GM19397 (cell line): ENCODE measurements at regions not wholly inside any gene's neighbourhood (a gene's known extent, or its start where the extent isn't known, plus 50 kb on each side); places are given as distances from the start of the nearest gene placed in this dataset.

Source experiments
- ATAC-seq: cut with Tn5 transposase; IDR thresholded peaks from one replicate; pipeline ENCODE4 v1.9.1; 2021; ENCODE audit warnings: mild to moderate bottlenecking, moderate library complexity; ENCODE audit not compliant: unreplicated experiment

GRCh38 chr3:145815707-145816413, 345.1 kb downstream of the PLOD2 start:
- ATAC-seq: no peak

DNA sequence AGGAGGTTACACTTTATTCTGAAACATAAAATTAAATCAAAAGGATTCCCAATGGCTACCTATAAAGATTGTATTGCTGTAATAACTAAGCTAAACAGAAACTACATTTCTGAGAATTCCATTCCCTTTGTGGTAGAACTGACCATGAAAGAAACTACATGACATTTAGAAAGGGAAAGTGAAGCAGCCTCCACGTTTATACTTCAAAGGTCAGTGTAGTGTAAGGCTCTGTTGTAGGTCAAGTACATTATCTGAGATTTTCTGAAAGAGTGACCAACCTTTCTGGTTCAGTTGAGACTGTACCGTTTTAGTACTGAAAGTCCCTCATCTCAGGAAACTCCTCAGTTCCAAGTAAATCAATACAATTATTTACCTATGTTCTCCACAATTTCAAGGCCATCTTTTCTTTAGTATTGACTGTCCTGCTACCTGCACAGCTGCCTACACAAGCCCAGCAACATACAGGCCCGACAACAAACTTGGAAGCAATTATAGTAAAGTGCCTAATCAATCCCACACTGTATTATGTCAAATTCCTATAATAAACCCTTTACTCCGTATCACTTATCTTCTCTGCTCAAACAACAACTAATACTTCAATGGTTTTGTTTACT, 343.0 kb downstream of the PLOD2 start:
- ATAC-seq: peak; percentile 74

DNA sequence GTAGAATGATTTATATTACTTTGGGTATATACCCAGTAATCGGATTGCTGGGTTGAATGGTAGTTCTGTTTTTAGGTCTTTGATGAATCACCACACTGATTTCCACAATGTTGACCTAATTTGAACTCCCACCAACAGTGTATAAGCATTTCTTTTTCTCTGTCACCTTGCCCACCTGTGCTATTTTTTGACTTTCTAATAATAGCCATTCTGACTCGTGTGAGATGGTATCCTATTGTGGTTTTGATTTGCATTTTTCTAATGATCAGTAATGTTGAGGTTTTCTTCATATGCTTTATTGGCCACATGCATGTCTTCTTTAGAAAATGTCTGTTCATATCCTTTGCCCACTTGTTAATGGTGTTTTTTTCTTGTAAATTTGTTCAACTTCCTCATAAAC, 340.8 kb downstream of the PLOD2 start:
- no peak for ATAC-seq

DNA sequence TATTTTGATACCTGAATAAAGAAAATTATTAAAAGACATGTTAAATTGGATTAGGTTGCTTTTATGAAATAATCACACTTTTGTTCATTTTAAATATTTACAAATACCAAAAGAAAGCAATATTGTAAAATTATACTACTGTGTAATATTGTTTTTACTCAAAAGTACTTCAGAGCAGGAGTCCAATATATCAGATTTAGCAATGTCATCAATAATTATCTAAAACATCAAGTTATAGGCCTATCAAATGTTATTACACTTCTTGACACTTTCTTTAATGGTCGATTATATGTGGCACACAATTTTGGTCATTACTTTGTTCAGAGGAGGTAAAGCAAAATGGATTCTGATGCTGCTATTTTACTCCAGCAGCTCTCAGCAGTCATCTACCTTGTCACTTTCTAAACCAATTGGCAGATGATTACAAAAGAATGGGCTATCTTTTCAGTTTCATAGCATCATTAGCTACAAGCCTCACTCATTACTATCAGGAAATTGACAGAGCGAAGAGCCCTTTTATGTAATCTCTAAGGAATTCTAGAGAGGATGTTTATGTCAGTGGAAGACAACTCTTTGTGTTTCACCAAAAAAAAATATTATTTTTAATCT, 318.6 kb downstream of the PLOD2 start:
- ATAC-seq: no peak

- no peak for ATAC-seq
Measured at GRCh38 chr3:145843561-145843960, 317.4 kb downstream of the PLOD2 start.

GRCh38 chr3:145849115-145849514, 311.9 kb downstream of the PLOD2 start:
- no peak for ATAC-seq

DNA sequence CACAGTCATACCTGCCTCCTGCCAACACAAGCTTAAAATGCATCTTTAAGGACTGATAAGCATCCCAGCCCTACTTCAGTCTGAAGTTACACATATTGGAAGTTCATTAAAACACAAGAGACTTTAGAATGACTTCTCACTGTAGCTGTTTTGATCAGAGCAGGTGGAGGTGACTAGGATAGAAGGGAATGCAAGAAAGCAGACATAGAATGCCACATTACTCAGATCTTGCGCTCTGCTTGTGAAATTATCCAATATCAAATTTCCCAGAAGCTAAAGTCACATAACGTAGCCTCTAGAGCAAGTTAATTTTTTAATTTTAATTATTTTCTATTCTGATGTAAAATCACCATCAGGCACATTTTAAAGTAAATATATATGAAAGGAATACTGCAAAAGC, 306.5 kb downstream of the PLOD2 start:
- no peak for ATAC-seq

- ATAC-seq: peak; percentile 56
Measured at GRCh38 chr3:145857956-145858355, 303.0 kb downstream of the PLOD2 start.

DNA sequence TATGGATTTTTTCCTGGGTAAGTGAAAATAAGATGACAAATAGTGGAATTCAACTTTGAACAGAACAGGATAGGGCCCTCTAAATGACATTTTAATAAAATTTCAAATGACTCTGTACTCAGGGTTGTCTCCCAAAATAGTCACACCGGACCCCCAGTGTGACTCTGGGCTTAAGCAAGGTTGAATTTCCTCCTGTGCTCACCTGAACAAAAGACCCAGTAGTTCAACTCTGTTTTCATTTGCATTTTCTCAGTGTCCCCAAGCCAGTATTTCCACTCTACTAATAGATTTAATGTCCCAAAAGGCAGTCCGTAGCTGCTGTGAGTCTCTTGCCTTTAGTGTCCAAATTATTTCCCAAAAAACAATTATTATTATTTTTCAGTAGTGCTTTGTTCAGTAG, 296.6 kb downstream of the PLOD2 start:
- no peak for ATAC-seq

GRCh38 chr3:145865399-145866018, 295.5 kb downstream of the PLOD2 start:
- no peak for ATAC-seq

- ATAC-seq: peak; percentile 79
Measured at GRCh38 chr3:145869958-145870357, 291.0 kb downstream of the PLOD2 start.

DNA sequence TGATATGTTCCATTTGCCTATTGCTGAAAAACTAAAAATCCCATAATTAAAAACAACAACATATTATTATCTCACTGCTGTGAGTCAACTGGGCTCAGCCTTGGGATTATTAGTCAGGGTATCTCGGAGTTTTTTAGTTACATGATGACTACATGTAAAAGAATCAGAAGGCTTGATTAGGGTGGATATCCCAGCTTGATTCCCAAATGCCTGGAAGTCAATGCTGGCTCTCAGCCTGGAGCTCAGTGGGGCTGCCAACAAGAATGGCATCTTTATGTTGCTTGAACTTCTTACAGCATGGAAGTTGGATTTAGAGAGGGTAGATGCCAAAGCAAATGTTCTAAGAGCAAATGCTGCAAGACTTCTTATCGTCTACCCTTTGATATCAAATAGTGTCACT, 278.5 kb downstream of the PLOD2 start:
- ATAC-seq: no peak

- no peak for ATAC-seq
Measured at GRCh38 chr3:145889730-145890129, 271.3 kb downstream of the PLOD2 start.

DNA sequence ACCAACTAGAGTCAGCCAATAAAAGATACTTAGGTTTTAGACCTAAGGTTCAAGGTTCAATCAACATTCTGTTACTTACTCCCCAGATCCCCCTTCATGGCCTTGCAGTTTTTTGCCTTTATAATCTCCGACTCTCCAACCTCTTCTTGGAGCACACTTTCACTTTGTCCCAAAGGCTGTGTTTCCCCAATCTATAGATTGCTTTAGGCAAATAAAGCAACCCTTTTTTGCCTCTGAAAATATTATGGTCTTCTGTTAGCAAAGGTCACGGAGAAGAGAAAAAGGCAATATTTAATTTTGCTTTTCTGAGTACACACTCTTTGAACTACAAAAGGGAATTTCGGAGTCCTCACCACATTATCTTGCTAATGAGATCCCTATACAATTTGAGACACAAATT, 268.1 kb downstream of the PLOD2 start:
- ATAC-seq: no peak

DNA sequence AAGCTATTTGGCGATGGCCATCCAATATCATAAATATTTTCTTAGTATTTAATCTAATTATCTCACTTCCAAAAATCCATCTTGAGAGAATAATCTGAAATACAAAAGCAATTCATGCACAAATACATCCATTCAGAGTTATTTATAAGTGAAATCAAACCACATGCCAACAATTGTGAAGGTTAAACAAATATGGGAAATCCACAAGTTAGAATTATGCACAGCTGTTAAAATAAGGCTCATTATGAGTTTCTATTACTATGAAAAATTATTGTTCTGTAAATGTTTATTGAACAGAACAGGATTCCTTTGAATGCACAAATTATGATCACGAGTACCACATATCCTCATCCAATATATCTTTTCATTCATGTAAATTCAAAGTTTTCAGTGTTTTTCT, 267.7 kb downstream of the PLOD2 start:
- no peak for ATAC-seq

DNA sequence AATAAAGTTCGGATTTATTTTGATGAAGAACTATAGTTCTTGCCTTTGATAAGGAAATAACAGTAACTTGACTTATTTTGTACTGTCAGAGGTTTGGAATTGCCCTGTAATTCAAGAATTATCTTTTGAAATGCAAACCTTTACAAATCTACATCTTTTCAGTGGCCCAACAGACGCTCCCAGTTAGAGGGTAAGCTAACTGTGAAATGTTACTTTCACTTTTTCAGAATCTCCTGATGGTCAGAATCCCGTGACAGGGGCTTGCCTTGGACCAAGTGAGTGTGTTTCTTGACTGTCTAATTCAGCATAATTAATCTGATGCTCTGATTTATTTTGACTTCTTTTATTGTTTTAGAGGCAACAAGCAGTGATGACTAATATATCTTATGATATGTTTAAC, 262.5 kb downstream of the PLOD2 start:
- ATAC-seq: peak; percentile 40

DNA sequence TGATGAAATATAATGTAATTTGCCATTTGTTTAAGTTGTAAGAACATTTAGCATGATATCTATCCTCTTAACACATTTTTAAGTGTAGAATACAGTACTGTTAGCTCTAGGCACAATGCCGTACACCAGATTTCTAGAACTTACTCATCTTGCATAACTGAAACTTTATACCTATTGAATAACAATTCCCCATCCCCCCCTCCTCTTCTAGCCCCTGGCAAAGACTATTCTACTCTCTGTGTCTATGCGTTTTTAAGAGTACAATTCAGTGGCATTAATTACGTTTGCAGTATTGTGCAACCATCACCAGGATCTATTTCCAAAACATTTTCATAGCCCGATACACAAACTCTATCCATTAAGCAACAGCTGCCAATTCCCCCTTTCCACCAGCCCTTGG, 261.7 kb downstream of the PLOD2 start:
- peak; percentile 35 for ATAC-seq

DNA sequence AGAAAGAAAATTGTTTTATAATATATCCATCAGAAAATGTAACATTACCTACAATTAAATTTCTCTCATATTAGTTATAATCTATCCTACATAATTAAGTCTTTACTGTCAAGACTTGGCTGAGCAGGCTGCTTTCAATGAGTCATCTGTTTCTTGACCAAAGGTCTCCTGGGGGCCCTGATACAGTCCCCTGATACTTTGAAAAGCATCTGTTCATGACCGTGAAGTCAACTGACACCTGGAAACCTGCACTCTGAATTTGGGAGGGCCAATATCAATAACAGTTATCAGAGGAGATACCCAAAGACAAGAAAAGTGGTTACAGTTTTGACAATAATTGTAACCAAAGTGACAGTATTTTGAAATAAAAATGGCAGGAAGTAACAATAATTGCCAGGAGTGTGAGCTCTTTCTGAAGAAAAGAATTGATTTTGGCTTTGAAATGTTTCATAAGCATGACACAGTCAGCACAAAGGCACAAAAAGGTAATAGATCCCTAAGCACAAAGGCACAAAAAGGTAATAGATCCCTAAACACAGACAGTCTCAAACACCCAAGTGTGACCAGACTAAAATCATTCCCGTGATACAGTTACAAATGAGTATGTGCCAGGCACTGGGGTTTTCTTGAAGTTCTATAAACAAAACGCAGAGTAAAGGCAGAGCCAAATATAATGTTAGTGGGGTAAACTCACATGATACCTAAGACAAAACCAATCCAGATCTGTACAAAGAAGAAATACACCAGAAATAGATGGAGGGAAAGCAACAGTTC, 260.7 kb downstream of the PLOD2 start:
- peak; percentile 71 for ATAC-seq

DNA sequence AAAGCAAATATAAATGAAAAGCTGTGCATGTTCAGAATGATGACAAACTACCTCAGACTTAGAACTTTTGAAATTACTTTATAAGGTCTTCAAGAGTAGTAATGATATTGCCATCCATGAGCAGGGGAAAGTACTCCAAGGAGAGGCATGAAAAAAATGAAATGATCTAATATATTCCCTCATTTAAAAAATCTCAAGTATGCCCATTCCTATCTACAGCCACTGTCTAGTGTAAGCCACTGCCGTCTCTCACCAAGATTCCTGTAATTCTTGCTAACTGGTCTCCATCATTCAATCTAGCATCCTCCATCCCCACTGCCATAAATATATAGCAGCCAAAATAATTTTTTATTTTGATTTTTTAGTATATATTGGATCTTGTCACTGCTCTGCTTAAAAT, 258.8 kb downstream of the PLOD2 start:
- no peak for ATAC-seq

- ATAC-seq: no peak
Measured at GRCh38 chr3:145903472-145904013, 257.4 kb downstream of the PLOD2 start.

- no peak for ATAC-seq
Measured at GRCh38 chr3:145904138-145904537, 256.8 kb downstream of the PLOD2 start.
